Left ventricle myocardium superior (tissue), 1 donor: ENCODE measurements at regions not wholly inside any gene's neighbourhood (a gene's known extent, or its start where the extent isn't known, plus 50 kb on each side); places are given as distances from the start of the nearest gene placed in this dataset.
"Not testable (repeated sequence)": the region's sequence is repeated elsewhere in the genome, so short reads cannot be mapped to it uniquely, and the experiment has no call there.

Experiments used
- ATAC-seq: fragments of 200-7000 bp; cut with Tn5 transposase; one replicate; pipeline ENCODE4 v1.9.1; 2020; ENCODE audit warnings: mild to moderate bottlenecking, moderate library complexity
- DNase-seq: peaks from one replicate; pipeline ENCODE4 v3.0.0-alpha.2; 2020
- intact Hi-C: fragments of 100-400 bp; cut with micrococcal nuclease; formaldehyde crosslinking; loops from one replicate; pipeline ENCODE4 v1.11.0; 2022
- donor health status: DM: no; HTN: yes; CAD: no; lungs with severe emphysema.

- ATAC-seq: no peak
- no peak for DNase-seq
- intact Hi-C loops: no loop called here
Measured at GRCh38 chr14:105931808-105932483, 405.6 kb downstream of the TMEM121 start.

DNA sequence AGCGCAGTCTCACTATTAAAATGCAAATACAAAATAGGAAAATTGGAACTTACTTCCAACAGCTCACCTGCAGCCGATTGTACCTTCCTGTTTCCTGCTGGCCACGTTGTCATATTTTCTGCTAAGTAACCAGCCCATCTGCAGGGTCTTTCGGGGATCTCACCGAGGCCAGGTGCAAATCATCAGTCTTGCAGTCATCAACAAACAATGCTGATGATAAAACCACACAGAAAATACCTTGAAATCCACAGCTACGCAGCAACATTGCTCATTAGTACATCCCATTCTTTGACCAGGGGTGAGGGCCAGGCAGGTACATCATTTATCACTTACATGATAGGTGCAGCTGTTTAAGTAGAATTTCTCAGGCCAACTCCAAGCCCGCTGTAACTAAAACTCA is 406.9 kb downstream of the TMEM121 start:
- ATAC-seq (no peak), DNase-seq (no peak)
- intact Hi-C loops: no loop called here

- intact Hi-C loops: no loop called here
- ATAC-seq: no peak
- no peak for DNase-seq
Measured at GRCh38 chr14:105935384-105935783, 409.0 kb downstream of the TMEM121 start.

DNA sequence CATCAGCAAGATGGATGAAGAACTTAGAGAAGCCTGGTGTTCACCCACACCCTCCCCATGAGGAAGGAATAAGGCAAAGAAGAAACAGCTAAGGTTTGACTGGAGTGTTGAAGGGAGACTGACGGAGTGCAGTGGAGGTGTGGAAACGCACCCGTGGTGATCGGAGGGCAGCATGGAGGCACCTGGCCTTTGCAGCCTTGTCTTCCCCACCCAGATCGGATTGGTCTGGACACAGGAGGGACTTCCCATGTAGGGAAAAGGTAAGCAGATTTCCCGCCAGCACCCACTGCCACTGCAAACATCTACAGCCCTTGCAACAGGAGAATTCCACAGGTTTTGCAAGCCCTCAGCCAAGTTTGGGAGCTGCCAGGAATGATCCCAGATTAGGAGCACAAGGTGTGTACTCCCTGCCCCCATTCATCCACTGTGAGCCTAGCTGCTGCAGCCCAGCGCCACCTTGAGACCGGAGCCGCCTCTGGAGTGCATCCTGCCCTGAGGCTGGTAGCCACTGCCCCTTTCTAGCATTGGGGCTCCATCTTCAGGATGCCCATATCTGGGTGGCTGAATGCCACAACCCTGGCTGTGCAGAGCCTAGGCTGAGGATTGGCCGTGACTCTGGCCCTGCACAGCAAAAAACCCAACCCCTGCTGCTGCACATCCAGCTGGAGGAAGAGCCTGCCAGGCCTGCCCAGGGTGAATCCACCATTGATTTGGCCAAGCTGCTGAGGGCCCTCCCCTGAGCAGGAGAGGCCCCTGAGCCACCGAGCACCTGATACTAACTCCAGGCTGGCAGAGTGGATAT is 411.1 kb downstream of the TMEM121 start:
- intact Hi-C loops: no loop called here
- no peak for DNase-seq
- no peak for ATAC-seq

- no peak for DNase-seq
- ATAC-seq: no peak
- intact Hi-C loops: no loop called here
Measured at GRCh38 chr14:105938055-105938863, 411.9 kb downstream of the TMEM121 start.

GRCh38 chr14:105938959-105939358 is 412.6 kb downstream of the TMEM121 start:
- DNase-seq: no peak
- no peak for ATAC-seq
- intact Hi-C loops: no loop called here

DNA sequence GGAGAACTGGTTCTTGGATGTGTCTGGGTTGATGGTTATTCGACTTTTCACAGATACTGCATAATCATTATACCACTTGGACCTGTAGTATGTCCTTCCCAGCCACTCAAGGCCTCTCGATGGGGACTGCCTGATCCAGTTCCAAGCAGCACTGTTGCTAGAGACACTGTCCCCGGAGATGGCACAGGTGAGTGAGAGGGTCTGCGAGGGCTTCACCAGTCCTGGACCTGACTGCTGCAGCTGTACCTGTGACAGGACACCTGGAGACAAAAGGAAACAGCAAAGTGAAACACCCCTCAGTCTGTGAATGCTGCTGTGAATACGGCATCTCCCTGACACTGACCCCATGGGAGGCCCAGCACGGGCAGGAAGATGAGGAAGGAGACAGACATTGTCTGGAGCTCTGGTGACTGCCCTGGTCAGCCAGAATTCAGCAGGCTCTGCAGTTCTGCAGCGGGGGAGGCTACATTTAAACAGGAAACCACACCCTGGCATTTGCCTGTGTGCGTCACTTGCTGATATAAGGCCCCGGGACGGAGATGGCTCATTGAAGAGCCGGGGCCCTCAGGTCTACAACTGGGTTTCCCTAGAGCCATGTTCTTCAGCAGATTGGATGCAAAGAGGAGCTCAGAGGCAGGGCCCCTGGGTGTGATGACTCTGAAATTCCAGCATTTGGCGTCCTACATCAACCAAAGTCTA is 413.6 kb downstream of the TMEM121 start:
- intact Hi-C loops: no loop called here
- ATAC-seq (no peak), DNase-seq (no peak)

- ATAC-seq (no peak), DNase-seq (no peak)
- intact Hi-C loops: no loop called here
Measured at GRCh38 chr14:105940534-105941225, 414.3 kb downstream of the TMEM121 start.

DNA sequence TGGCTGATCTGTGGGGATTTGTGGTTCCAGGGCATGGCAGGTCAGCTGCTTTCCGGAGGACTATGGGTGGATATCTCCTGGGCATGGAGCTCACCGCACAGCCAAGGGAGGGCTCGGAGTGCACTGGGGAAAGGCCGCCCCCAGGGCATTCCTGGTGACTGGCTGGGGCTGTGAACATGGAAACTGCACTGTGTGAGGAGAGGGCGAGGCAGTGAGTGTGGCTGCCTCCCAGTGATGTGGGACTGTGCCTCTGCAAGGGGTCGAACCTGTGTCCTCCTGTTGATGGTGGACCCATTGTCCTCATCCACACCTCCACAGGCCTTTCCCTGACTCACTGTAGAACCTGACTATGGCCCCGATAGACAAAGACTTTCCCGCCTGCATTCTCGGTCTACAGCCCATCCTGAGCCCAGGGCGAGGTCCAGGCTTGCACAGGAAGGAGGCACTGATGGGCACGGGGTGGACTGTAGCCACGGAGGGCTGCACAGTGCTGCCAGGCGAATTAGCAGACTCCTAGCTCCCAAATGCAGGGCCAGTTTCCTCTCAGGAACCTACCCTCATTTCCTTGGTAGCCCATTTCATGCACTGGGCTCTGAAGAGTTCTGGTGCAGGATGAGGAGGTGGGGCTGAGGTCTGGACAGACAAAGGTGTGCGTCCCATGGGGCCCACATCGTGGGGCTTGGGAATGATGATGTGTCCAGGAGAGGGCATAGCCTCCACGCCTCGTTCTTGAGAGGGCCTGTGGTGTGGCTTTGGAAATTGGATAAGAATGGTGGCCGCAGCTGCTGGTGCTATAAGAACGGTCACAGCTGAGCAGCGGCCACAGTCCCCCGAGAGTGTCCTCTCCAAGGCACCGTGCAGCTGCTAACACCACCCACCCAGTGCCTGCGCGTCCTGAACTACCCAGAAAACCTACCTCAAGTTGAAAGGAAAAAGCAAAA is 415.1 kb downstream of the TMEM121 start:
- ATAC-seq: no peak
- DNase-seq: no peak
- intact Hi-C loops: no loop called here

DNA sequence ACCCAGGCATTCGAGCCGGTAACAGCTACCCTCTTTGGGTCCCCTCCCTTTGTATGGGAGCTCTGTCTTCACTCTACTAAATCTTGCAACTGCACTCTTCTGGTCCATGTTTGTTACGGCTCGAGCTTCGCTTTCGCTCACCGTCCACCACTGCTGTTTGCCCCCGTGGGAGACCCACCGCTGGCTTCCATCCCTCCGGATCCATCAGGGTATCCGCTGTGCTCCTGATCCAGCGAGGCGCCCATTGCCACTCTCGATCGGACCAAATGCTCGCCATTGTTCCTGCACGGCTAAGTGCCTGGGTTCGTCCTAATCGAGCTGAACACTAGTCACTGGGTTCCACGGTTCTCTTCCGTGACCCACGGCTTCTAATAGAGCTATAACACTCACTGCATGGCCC is 416.3 kb downstream of the TMEM121 start:
- intact Hi-C loops, ATAC-seq, DNase-seq: not testable (repeated sequence)

DNA sequence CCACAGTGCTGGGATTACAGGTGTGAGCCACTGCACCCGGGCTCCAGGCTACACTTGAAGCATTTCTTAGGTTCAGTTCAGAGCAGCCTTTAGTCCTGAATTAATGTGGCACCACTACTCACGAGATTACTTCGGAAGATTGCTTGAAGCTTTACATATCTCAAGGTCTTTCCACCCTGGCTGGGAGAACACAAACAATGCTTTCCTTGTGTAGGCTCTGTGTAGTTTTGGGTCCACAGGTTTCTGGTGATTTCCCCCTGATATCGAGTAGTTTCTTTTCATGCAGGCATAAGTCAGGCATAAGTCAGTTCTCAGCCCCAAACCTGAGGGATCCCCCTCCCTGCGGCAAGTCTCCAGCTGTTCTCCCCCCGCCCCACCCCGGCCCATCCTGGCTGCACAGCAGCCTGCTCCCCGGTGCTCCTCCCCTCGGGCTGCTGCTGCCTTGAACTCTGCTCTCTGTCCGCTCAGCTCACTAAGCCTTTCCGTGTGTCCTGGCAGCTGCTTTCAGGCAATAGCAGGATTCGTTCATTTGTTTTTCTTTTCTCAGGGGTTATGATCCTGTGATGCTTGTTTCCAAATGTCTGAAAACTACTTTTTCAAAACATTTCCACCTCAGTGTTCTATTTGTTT is 417.7 kb downstream of the TMEM121 start:
- ATAC-seq (no peak), DNase-seq (no peak)
- intact Hi-C loops: no loop called here

DNA sequence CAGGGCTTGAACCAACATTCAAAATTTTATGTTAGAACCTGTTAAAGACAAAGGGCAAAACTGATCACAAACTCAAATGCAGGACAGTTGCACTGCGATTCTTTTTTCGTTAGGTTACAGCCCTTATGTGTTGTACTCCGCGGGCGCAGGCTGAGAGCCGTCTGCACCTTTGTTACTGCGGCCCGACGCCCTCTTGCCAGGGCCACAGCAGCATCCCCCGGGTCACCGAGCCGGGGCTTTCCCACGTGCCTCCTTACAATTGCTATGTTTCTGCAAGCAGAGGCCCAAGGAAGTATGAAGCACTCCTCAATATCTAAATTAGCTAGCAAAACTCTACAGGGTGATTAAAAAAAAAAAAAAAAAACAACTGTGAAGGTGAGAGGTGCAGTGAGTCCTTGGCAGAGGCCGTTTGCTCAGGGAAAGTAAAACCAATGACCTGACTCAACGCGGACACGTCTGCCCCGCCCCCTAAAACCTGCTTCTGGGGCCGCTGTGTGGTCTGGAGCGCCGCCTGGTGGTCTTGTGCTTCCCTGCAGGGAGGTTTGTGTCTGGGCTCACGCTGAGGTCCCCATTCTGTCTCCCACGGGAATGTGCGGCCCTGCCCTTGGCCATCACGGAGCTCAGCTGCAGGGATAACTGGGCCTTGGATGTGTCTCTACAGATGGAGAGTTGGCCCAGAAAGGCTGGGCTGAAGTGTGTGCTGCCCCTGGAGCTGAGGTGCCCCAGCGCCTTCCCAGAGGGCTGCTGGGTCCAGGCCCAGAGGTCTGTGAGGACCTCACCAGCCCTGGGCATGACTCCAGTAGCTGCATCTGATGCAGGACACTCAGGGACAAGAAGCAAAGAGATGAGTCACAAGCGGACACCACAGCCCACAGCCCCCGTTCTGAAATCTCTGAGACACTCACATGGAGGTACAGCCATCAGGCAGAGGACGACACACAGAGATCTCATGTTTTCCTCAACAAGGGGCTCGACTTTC is 418.5 kb downstream of the TMEM121 start:
- peak; percentile 70 for DNase-seq
- intact Hi-C loops: no loop called here
- ATAC-seq: peak; percentile 74

DNA sequence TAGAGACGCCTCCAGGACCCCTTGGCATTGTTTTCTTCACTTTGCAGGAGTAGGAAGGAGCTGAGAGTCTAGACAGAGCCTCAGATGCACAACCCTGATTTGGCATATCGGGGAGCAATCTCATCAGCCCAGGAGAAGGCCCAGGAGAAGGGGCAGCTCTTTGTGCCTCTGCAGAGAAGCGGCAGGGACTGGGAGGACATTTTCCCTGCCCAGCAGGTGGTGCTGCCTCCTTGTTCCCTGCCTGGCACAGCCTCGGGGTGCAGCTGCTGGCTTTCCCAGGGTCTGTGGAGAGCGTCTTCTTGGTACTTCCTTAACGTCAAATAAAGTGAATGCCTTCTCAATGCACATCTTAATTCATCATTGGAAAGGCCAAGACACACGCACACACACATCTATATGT is 419.5 kb downstream of the TMEM121 start:
- DNase-seq (no peak), ATAC-seq (no peak)
- intact Hi-C loops: no loop called here

- intact Hi-C loops: no loop called here
- no peak for DNase-seq
- ATAC-seq: no peak
Measured at GRCh38 chr14:105947599-105947998, 421.2 kb downstream of the TMEM121 start.

- intact Hi-C loops, DNase-seq: not testable (repeated sequence)
- ATAC-seq: peak; percentile 28
Measured at GRCh38 chr14:105948955-105949354, 422.6 kb downstream of the TMEM121 start.

- intact Hi-C loops, ATAC-seq, DNase-seq: not testable (repeated sequence)
Measured at GRCh38 chr14:105950364-105950892, 424.0 kb downstream of the TMEM121 start.
